AG04449 (cell line): ENCODE measurements at regions not wholly inside any gene's neighbourhood (a gene's known extent, or its start where the extent isn't known, plus 50 kb on each side); places are given as distances from the start of the nearest gene placed in this dataset.

Experiments used
- CTCF ChIA-PET: fragments of 350-600 bp; formaldehyde crosslinking; extraction: SDS; loops from one replicate; lab custom pipeline; 2021; ENCODE audit warnings: antibody characterized with exemption; lab: Yijun Ruan, JAX
- POLR2A ChIA-PET: fragments of 400-600, 350-600 bp; formaldehyde crosslinking; extraction: SDS; loops from one replicate; lab custom pipeline; 2020; ENCODE audit warnings: antibody characterized with exemption, inconsistent platforms; lab: Yijun Ruan, JAX
- DNase-seq: peaks from one replicate; pipeline ENCODE4 v3.0.0-alpha.2; 2010; ENCODE audit warnings: low read depth, low spot score
- H3K4me3 ChIP-seq: 2 replicates; pipeline ENCODE4 v1.5.1; 2011; ENCODE audit warnings: low read depth, mild to moderate bottlenecking, control low read depth, low read length
- CTCF ChIP-seq: IDR thresholded peaks from one replicate; pipeline ENCODE4 v1.5.1; 2011; ENCODE audit warnings: mild to moderate bottlenecking, moderate library complexity, low read length, control low read depth, inconsistent platforms; ENCODE audit not compliant: insufficient read depth; ENCODE audit errors: missing control alignments

- POLR2A ChIA-PET: no interaction called here
- DNase-seq: no peak
- H3K4me3 ChIP-seq: no peak overlapping the region
- no peak for TF ChIP-seq CTCF
- CTCF ChIA-PET: interaction anchor here (0.5 to 0.8 kb wide), 2 partner anchors 19 to 393 kb away, joined by 3 read pairs; no protein-coding TSS in a partner anchor
These were observed 220.7 kb downstream of the DRD1 start for GRCh38 chr5:175223291-175223690.

GRCh38 chr5:175222621-175223020 lies 221.4 kb downstream of the DRD1 start:
- no peak for TF ChIP-seq CTCF
- CTCF ChIA-PET: no interaction called here
- no peak for DNase-seq
- POLR2A ChIA-PET: no interaction called here
- no peak overlapping the region for H3K4me3 ChIP-seq

GRCh38 chr5:175220549-175220948 lies 223.4 kb downstream of the DRD1 start:
- H3K4me3 ChIP-seq: no peak overlapping the region
- CTCF ChIA-PET: no interaction called here
- no peak for TF ChIP-seq CTCF
- no peak for DNase-seq
- POLR2A ChIA-PET: no interaction called here

- H3K4me3 ChIP-seq: no peak overlapping the region
- POLR2A ChIA-PET: no interaction called here
- CTCF ChIA-PET: interaction anchor here (0.6 kb wide), 1 partner anchor 38 kb away, joined by 3 read pairs; no protein-coding TSS in a partner anchor
- no peak for TF ChIP-seq CTCF
- DNase-seq: no peak
These were observed 224.6 kb downstream of the DRD1 start for GRCh38 chr5:175219366-175219765.

GRCh38 chr5:175216991-175217390 lies 227.0 kb downstream of the DRD1 start:
- no peak for TF ChIP-seq CTCF
- no peak overlapping the region for H3K4me3 ChIP-seq
- no peak for DNase-seq
- ChIA-PET CTCF (no interaction called here), POLR2A (no interaction called here)

- POLR2A ChIA-PET: no interaction called here
- H3K4me3 ChIP-seq: no peak overlapping the region
These were observed 228.1 kb downstream of the DRD1 start for GRCh38 chr5:175215906-175216305.

More at GRCh38 chr5:175215906-175216305, 228.1 kb downstream of the DRD1 start:
- CTCF ChIA-PET: no interaction called here
- TF ChIP-seq CTCF: no peak
- DNase-seq: no peak
